ENCODE measurements at regions not wholly inside any gene's neighbourhood (a gene's known extent, or its start where the extent isn't known, plus 50 kb on each side); places are given as distances from the start of the nearest gene placed in this dataset.

DNA sequence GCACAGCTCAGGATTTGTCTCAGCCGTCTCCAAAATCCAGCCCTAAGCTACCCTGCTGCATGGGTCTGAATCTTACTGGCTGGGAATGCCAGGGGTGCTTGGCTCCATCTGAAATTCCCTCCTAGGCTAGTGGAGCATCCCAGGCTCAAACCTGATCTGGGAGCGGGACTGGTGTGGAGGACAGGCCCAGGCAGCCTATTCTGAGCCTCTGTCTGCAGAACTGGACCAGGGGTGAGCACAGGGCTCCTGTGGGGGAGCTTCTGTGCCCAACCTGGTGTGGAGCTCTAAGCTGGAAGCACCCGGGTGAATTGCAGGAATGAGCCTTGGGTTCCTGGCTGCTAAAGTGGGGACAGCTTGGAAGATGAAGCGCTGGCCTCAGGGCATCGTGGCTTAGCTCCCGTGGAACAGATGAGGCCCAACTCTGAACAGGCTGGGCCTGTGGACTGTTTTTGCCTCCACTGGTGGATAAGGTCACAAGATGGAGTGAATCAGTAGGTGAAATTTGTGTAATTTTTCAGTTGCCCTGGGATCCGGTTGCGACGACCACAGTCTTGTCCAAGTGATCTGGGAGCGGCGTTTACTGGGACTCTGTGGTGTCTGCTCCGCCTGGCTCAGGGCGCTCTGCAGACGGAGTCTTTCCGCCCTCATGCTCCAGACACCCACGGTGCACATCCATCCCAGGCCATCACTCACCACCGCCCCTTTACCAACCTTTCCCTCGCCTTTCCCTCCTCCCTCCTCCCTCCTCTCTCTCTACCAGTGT is 79.5 kb downstream of the TEX29 start:
- Histone ChIP-seq H3K27me3 (replicated peaks; ENCODE audit: insufficient read depth, low read length) (no peaks in the 10 kb centered on the region), H4K20me1 (ENCODE audit: insufficient read depth, low read length) (no peaks in the 10 kb centered on the region), H2AFZ (ENCODE audit: low read length) (no peak overlapping the region), H3K4me1 (ENCODE audit: low read length) (no peaks in the 10 kb centered on the region), H3K9me2 (replicated peaks; ENCODE audit: insufficient read depth, low read length) (no peaks in the 10 kb centered on the region), H3F3A (ENCODE audit: insufficient read depth, low read length) (no peaks in the 10 kb centered on the region), H3K9ac (ENCODE audit: low read length) (no peak overlapping the region), H3K27ac (ENCODE audit: low read length) (no peak overlapping the region), H3K9me3 (replicated peaks; ENCODE audit: insufficient read depth, low read length) (no peaks in the 10 kb centered on the region), H3K36me3 (replicated peaks; ENCODE audit: insufficient read depth, low read length) (no peaks in the 10 kb centered on the region), H3K4me3 (ENCODE audit: low read length) (no peak overlapping the region), H3K4me2 (ENCODE audit: low read depth, low read length) (no peak overlapping the region), H3K79me2 (ENCODE audit: low read length) (peaks cover 60% of the 10 kb centered on the region)
- DNase-seq = no peak
- TF ChIP-seq EZH2 (optimal IDR thresholded peaks at IDR 0.05; ENCODE audit: low read depth, low read length) (no peak), EZH2phosphoT487 (IDR thresholded peaks at IDR 0.05; ENCODE audit: low read length) (no peak)
- TF ChIP-seq, protein P1, sequence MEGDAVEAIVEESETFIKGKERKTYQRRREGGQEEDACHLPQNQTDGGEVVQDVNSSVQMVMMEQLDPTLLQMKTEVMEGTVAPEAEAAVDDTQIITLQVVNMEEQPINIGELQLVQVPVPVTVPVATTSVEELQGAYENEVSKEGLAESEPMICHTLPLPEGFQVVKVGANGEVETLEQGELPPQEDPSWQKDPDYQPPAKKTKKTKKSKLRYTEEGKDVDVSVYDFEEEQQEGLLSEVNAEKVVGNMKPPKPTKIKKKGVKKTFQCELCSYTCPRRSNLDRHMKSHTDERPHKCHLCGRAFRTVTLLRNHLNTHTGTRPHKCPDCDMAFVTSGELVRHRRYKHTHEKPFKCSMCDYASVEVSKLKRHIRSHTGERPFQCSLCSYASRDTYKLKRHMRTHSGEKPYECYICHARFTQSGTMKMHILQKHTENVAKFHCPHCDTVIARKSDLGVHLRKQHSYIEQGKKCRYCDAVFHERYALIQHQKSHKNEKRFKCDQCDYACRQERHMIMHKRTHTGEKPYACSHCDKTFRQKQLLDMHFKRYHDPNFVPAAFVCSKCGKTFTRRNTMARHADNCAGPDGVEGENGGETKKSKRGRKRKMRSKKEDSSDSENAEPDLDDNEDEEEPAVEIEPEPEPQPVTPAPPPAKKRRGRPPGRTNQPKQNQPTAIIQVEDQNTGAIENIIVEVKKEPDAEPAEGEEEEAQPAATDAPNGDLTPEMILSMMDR (IDR thresholded peaks at IDR 0.05; ENCODE audit: low read length) = no peak

DNA sequence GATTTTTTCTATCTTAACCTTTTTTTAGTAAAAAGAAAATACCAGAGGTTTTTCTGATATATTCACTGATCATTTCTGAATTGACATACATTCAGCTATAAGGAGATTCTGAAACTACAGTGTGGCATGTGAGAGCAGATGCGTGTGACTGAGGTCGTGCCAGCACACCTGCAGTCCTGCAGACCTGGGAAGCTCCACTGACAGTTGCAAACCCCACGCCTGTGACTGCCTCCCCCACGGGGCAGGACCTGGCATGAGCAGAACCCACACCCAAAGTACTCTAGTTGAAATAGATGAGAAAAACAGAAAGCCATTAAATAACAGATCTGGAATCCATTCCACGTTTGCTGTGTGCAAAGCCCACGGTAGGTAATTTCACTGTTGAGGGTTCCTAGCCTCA is 80.7 kb downstream of the TEX29 start:
- TF ChIP-seq EZH2 (optimal IDR thresholded peaks at IDR 0.05; ENCODE audit: low read depth, low read length) (no peak), EZH2phosphoT487 (IDR thresholded peaks at IDR 0.05; ENCODE audit: low read length) (no peak)
- TF ChIP-seq, protein P1 (IDR thresholded peaks at IDR 0.05; ENCODE audit: low read length) = no peak
- H2AFZ ChIP-seq (ENCODE audit: low read length) = no peak overlapping the region
- H3K4me3 ChIP-seq (ENCODE audit: low read length) = no peak overlapping the region
- no peaks in the 10 kb centered on the region for H3F3A ChIP-seq (ENCODE audit: insufficient read depth, low read length)
- no peaks in the 10 kb centered on the region for H4K20me1 ChIP-seq (ENCODE audit: insufficient read depth, low read length)
- H3K27me3 ChIP-seq (replicated peaks; ENCODE audit: insufficient read depth, low read length) = no peaks in the 10 kb centered on the region
- no peaks in the 10 kb centered on the region for H3K4me1 ChIP-seq (ENCODE audit: low read length)
- no peaks in the 10 kb centered on the region for H3K9me2 ChIP-seq (replicated peaks; ENCODE audit: insufficient read depth, low read length)
- no peak for DNase-seq
- H3K4me2 ChIP-seq (ENCODE audit: low read depth, low read length) = no peak overlapping the region
- H3K36me3 ChIP-seq (replicated peaks; ENCODE audit: insufficient read depth, low read length) = no peaks in the 10 kb centered on the region
- H3K79me2 ChIP-seq (ENCODE audit: low read length) = peaks cover 54% of the 10 kb centered on the region
- H3K9ac ChIP-seq (ENCODE audit: low read length) = no peak overlapping the region
- H3K9me3 ChIP-seq (replicated peaks; ENCODE audit: insufficient read depth, low read length) = no peaks in the 10 kb centered on the region
- H3K27ac ChIP-seq (ENCODE audit: low read length) = no peak overlapping the region

DNA sequence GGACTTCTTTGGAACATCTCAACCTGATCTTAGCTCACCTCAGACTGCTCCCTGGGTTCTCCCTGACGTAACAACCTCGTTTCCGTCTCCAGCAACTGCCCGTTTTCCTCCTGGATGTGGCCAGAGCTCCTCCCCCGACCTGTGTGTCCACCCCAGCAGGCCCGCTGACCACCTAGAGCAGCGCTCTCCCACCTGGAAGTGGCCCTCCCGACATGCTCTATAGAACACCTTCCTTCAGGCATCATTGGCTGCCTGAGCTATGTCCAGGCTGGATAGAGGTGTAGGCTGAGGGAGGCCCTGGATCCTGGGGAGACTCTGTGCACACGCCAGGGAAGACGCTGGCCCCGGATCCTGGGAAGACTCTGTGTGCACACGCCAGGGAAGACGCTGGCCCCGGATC is 81.3 kb downstream of the TEX29 start:
- Histone ChIP-seq H3K79me2 (ENCODE audit: low read length) (peaks cover 50% of the 10 kb centered on the region), H4K20me1 (ENCODE audit: insufficient read depth, low read length) (no peaks in the 10 kb centered on the region), H3K9me2 (replicated peaks; ENCODE audit: insufficient read depth, low read length) (no peaks in the 10 kb centered on the region), H3F3A (ENCODE audit: insufficient read depth, low read length) (no peaks in the 10 kb centered on the region), H3K27me3 (replicated peaks; ENCODE audit: insufficient read depth, low read length) (no peaks in the 10 kb centered on the region), H2AFZ (ENCODE audit: low read length) (no peak overlapping the region), H3K4me2 (ENCODE audit: low read depth, low read length) (no peak overlapping the region), H3K27ac (ENCODE audit: low read length) (no peak overlapping the region), H3K4me3 (ENCODE audit: low read length) (no peak overlapping the region), H3K9me3 (replicated peaks; ENCODE audit: insufficient read depth, low read length) (no peaks in the 10 kb centered on the region), H3K9ac (ENCODE audit: low read length) (no peak overlapping the region), H3K4me1 (ENCODE audit: low read length) (no peaks in the 10 kb centered on the region), H3K36me3 (replicated peaks; ENCODE audit: insufficient read depth, low read length) (no peaks in the 10 kb centered on the region)
- DNase-seq = no peak
- TF ChIP-seq EZH2phosphoT487 (IDR thresholded peaks at IDR 0.05; ENCODE audit: low read length) (no peak), EZH2 (optimal IDR thresholded peaks at IDR 0.05; ENCODE audit: low read depth, low read length) (no peak)
- TF ChIP-seq, protein P1 (IDR thresholded peaks at IDR 0.05; ENCODE audit: low read length) = no peak
